H1 (cell line): ENCODE measurements at regions not wholly inside any gene's neighbourhood (a gene's known extent, or its start where the extent isn't known, plus 50 kb on each side); places are given as distances from the start of the nearest gene placed in this dataset.

ENCODE experiments used
- CTCF ChIA-PET: fragments of 300-600 bp; sonication (Branson Sonifier 250); formaldehyde crosslinking; loops from one replicate; lab custom pipeline; 2021; ENCODE audit not compliant: partially characterized antibody; lab: Charles Lee
- POLR2A ChIA-PET: fragments of 300-600 bp; sonication (Branson Sonifier 250); formaldehyde crosslinking; loops from one replicate; lab custom pipeline; 2021; ENCODE audit warnings: inconsistent platforms; ENCODE audit not compliant: partially characterized antibody; lab: Charles Lee
- DNase-seq, 2 experiments: peaks; one replicate each; pipeline versions ENCODE4 v3.0.0 to v3.0.0-alpha.2; 2010 to 2022; ENCODE audit warnings: low spot score in 2 of 2, low read depth in 1 of 2, mixed read lengths in 1 of 2
- FAIRE-seq: peaks from 2 replicates; lab custom pipeline; 2011; peaks lifted over from hg19 to GRCh38; lab: Jason Lieb, UNC
- H2AFZ ChIP-seq: 2 replicates; pipeline ENCODE4 v1.8.1; 2012; ENCODE audit warnings: low read length, inconsistent platforms
- H2AK5ac ChIP-seq: 2 replicates; pipeline ENCODE4 v1.6.1; 2013; ENCODE audit warnings: low read depth, low read length
- H2BK120ac ChIP-seq: replicated peaks from 2 replicates; pipeline ENCODE3; 2013; ENCODE audit warnings: low read depth, low read length, inconsistent platforms
- H2BK12ac ChIP-seq: 2 replicates; pipeline ENCODE4 v1.6.1; 2013; ENCODE audit warnings: low read depth, low read length
- H2BK15ac ChIP-seq: 2 replicates; pipeline ENCODE4 v1.6.1; 2013; ENCODE audit warnings: low read length
- H2BK20ac ChIP-seq: 2 replicates; pipeline ENCODE4 v1.6.1; 2013; ENCODE audit warnings: low read length
- H2BK5ac ChIP-seq: 2 replicates; pipeline ENCODE4 v1.6.1; 2013; ENCODE audit warnings: low read depth, low read length
- H3K14ac ChIP-seq: 2 replicates; pipeline ENCODE4 v1.6.1; 2013; ENCODE audit warnings: inconsistent platforms; ENCODE audit not compliant: insufficient read length
- H3K18ac ChIP-seq: 2 replicates; pipeline ENCODE4 v1.6.1; 2013; ENCODE audit warnings: low read length; ENCODE audit errors: extremely low read depth
- H3K23ac ChIP-seq: 2 replicates; pipeline ENCODE4 v1.6.1; 2013; ENCODE audit warnings: inconsistent platforms; ENCODE audit not compliant: insufficient read length
- H3K23me2 ChIP-seq: 2 replicates; pipeline ENCODE4 v1.6.1; 2013; ENCODE audit warnings: low read depth, low read length
- H3K27ac ChIP-seq: 2 replicates; pipeline ENCODE4 v1.6.1; 2011; ENCODE audit warnings: low read depth, low read length, inconsistent platforms
- H3K27me3 ChIP-seq, 4 experiments: replicated peaks in 1 of 4; 1 replicate in 1 of 4; 2 replicates in 3 of 4; pipeline versions ENCODE4 v1.6.1 to v1.8.1; 2011 to 2013; ENCODE audit warnings: low read length in 3 of 4, mild to moderate bottlenecking in 3 of 4, inconsistent platforms in 2 of 4, mixed read lengths in 2 of 4, moderate library complexity in 1 of 4; ENCODE audit not compliant: control insufficient read depth in 3 of 4, insufficient read depth in 3 of 4; ENCODE audit errors: extremely low read depth in 1 of 4
- H3K36me3 ChIP-seq, 4 experiments: 2 replicates each; pipeline versions ENCODE4 v1.6.1 to v1.8.1; 2011 to 2013; ENCODE audit warnings: mild to moderate bottlenecking in 4 of 4, low read length in 3 of 4, moderate library complexity in 2 of 4, control low read depth in 1 of 4, inconsistent platforms in 1 of 4; ENCODE audit not compliant: insufficient read depth in 4 of 4, control insufficient read depth in 2 of 4
- H3K4ac ChIP-seq: replicated peaks from 2 replicates; pipeline ENCODE3; 2013; ENCODE audit warnings: low read length, low read depth, mixed read lengths, inconsistent platforms; ENCODE audit not compliant: insufficient read length
- H3K4me1 ChIP-seq, 4 experiments: replicated peaks in 1 of 4; 1 replicate in 1 of 4; 2 replicates in 3 of 4; pipeline versions ENCODE4 v1.6.1 to v1.8.1; 2011 to 2013; ENCODE audit warnings: low read length in 3 of 4, inconsistent platforms in 2 of 4, mixed read lengths in 1 of 4; ENCODE audit not compliant: insufficient read depth in 4 of 4, control insufficient read depth in 3 of 4
- H3K4me2 ChIP-seq, 2 experiments: 2 replicates each; pipeline versions ENCODE4 v1.6.1 to v1.8.1; 2011 to 2013; ENCODE audit warnings: low read depth in 2 of 2, low read length in 2 of 2, control low read depth in 1 of 2, inconsistent platforms in 1 of 2, mild to moderate bottlenecking in 1 of 2; ENCODE audit not compliant: insufficient read depth in 1 of 2
- H3K4me3 ChIP-seq, 4 experiments: fragments of 200-600, 300-600 bp in 1 of 4; sonication (generic), shearing (Covaris generic), sonication (Bioruptor Twin) in 1 of 4; 2 replicates each; pipeline versions ENCODE4 v1.5.1 to v1.8.1; 2011 to 2016; ENCODE audit warnings: low read length in 4 of 4, low read depth in 3 of 4, control low read depth in 2 of 4, inconsistent platforms in 2 of 4, mild to moderate bottlenecking in 2 of 4, mixed read lengths in 1 of 4, moderate library complexity in 1 of 4; ENCODE audit not compliant: insufficient read depth in 2 of 4; ENCODE audit errors: extremely low read depth in 1 of 4
- H3K56ac ChIP-seq: replicated peaks from 2 replicates; pipeline ENCODE3; 2013; ENCODE audit warnings: low read depth, mild to moderate bottlenecking, mixed read lengths, low read length, inconsistent platforms; ENCODE audit not compliant: insufficient read length
- H3K79me1 ChIP-seq: 2 replicates; pipeline ENCODE4 v1.6.1; 2013; ENCODE audit warnings: low read depth, low read length, control low read depth
- H3K79me2 ChIP-seq, 2 experiments: 2 replicates each; pipeline versions ENCODE4 v1.6.1 to v1.8.1; 2012 to 2013; ENCODE audit warnings: low read length in 2 of 2, mild to moderate bottlenecking in 2 of 2, inconsistent platforms in 1 of 2; ENCODE audit not compliant: insufficient read depth in 2 of 2, control insufficient read depth in 1 of 2
- H3K9ac ChIP-seq, 4 experiments: replicated peaks in 1 of 4; 1 replicate in 1 of 4; 2 replicates in 3 of 4; pipeline versions ENCODE4 v1.6.1 to v1.8.1; 2011 to 2013; ENCODE audit warnings: low read depth in 3 of 4, low read length in 3 of 4, control low read depth in 2 of 4, mild to moderate bottlenecking in 2 of 4, moderate library complexity in 2 of 4, inconsistent platforms in 1 of 4; ENCODE audit errors: extremely low read depth in 1 of 4
- H3K9me3 ChIP-seq, 2 experiments: 2 replicates each; pipeline versions ENCODE4 v1.6.1 to v1.8.1; 2012 to 2013; ENCODE audit warnings: mild to moderate bottlenecking in 2 of 2, moderate library complexity in 2 of 2, control low read depth in 1 of 2, inconsistent platforms in 1 of 2, low read depth in 1 of 2, low read length in 1 of 2, mixed read lengths in 1 of 2; ENCODE audit not compliant: insufficient read depth in 2 of 2
- H4K20me1 ChIP-seq, 2 experiments: replicated peaks in 1 of 2; 2 replicates each; pipeline versions ENCODE3 to v1.8.1; 2011 to 2013; ENCODE audit warnings: inconsistent platforms in 2 of 2, low read length in 2 of 2, mild to moderate bottlenecking in 1 of 2; ENCODE audit not compliant: insufficient read depth in 2 of 2, control insufficient read depth in 1 of 2
- H4K5ac ChIP-seq: 2 replicates; pipeline ENCODE4 v1.6.1; 2013; ENCODE audit warnings: low read length, low read depth, mixed read lengths, inconsistent platforms; ENCODE audit not compliant: insufficient read length
- H4K8ac ChIP-seq: 2 replicates; pipeline ENCODE4 v1.8.0; 2013; ENCODE audit warnings: mild to moderate bottlenecking, moderate library complexity, low read length, inconsistent platforms; ENCODE audit not compliant: insufficient read depth; ENCODE audit errors: extremely low read depth
- H4K91ac ChIP-seq: replicated peaks from 2 replicates; pipeline ENCODE3; 2013; ENCODE audit warnings: low read length, mixed read lengths, inconsistent platforms; ENCODE audit not compliant: insufficient read length
- ASH2L ChIP-seq: fragments of 200-600, 300-600 bp; sonication (generic); IDR thresholded peaks from one replicate; pipeline ENCODE4 v1.7.1; 2017; ENCODE audit warnings: low read length
- CHD2 ChIP-seq: IDR thresholded peaks from 2 replicates; pipeline ENCODE4 v1.6.1; 2012; ENCODE audit warnings: low read length, improper control_type of control experiment
- FOSL1 ChIP-seq: IDR thresholded peaks from 2 replicates; pipeline ENCODE4 v1.6.1; 2011; ENCODE audit warnings: mild to moderate bottlenecking, low read depth, low read length, moderate library complexity; ENCODE audit not compliant: insufficient read depth
- GABPA ChIP-seq: IDR thresholded peaks from 2 replicates; pipeline ENCODE4 v1.6.1; 2011; ENCODE audit warnings: mild to moderate bottlenecking, low read length, moderate library complexity, borderline replicate concordance; ENCODE audit not compliant: insufficient read depth
- JUN ChIP-seq: IDR thresholded peaks from 2 replicates; pipeline ENCODE4 v1.6.1; 2011; ENCODE audit warnings: low read depth, mild to moderate bottlenecking, improper control_type of control experiment, low read length
- NANOG ChIP-seq: IDR thresholded peaks from 2 replicates; pipeline ENCODE4 v1.6.1; 2011; ENCODE audit warnings: low read length, low read depth, mild to moderate bottlenecking, inconsistent platforms; ENCODE audit not compliant: insufficient read depth, poor library complexity, severe bottlenecking
- SIRT6 ChIP-seq: IDR thresholded peaks from one replicate; pipeline ENCODE4 v1.7.1; 2012; ENCODE audit warnings: low read length, inconsistent platforms
- SP1 ChIP-seq: IDR thresholded peaks from 2 replicates; pipeline ENCODE4 v1.6.1; 2011; ENCODE audit warnings: low read depth, low read length
- SRF ChIP-seq: IDR thresholded peaks from 2 replicates; pipeline ENCODE4 v1.6.1; 2011; ENCODE audit warnings: mild to moderate bottlenecking, low read depth, low read length, moderate library complexity
- SUZ12 ChIP-seq: fragments of 200-600 bp; sonication (generic); IDR thresholded peaks from 2 replicates; pipeline ENCODE4 v1.6.1; 2012; ENCODE audit warnings: mild to moderate bottlenecking, inconsistent platforms, low read length, moderate library complexity, mixed read lengths
- TCF12 ChIP-seq: IDR thresholded peaks from 2 replicates; pipeline ENCODE4 v1.6.1; 2011; ENCODE audit warnings: low read depth, mild to moderate bottlenecking, low read length
- WGBS, 2 experiments: shearing (Covaris generic) in 1 of 2; methylation state at CpG; one replicate each; pipeline versions ENCODE4 v1.1.6 to v1.1.7; 2013 to 2015; ENCODE audit warnings: low lambda C conversion rate in 2 of 2, mixed read lengths in 2 of 2, inconsistent platforms in 1 of 2, low coverage in 1 of 2, missing lambda C conversion rate in 1 of 2; ENCODE audit not compliant: insufficient replicate concordance in 2 of 2, insufficient coverage in 1 of 2, insufficient read length in 1 of 2; ENCODE audit errors: extremely low coverage in 1 of 2, missing lambda C conversion rate in 1 of 2; 5-methylcytosine and 5-hydroxymethylcytosine counted together
- TF ChIP-seq, protein P1 (sequence below): IDR thresholded peaks from 2 replicates; pipeline ENCODE4 v1.6.1; 2011; ENCODE audit warnings: low read length, improper control_type of control experiment
- TF ChIP-seq, protein P2 (sequence below): IDR thresholded peaks from 2 replicates; pipeline ENCODE4 v1.6.1; 2011; ENCODE audit warnings: low read depth, mild to moderate bottlenecking, low read length; ENCODE audit not compliant: insufficient read depth

DNA sequence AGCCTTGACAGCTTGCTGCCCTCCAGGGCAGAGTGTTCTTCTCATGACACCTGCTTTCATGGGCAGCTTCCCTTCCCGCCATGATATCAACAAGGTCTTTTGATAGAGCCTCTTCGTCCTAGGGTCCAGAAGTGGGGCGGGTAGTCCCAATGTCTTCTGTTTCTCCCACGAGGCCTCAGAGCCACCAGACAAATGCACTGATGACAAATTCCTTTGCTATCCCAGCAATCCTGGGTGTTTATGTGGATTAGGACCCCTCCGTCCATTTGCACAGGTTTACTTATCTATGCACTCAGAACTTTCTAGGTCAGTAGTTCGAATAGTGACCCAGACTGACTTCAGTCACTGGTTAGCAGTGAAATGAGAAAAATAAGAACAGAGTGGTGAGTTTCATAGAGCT is 52.6 kb upstream of the PRMT8 start:
- H3K4ac ChIP-seq: no peak overlapping the region
- no peaks in the 10 kb centered on the region for H4K20me1 ChIP-seq
- no peak overlapping the region for H2BK120ac ChIP-seq
- H3K23ac ChIP-seq: no peak overlapping the region
- FAIRE-seq (no peak), DNase-seq (no peak)
- peaks cover 0 to 4% (median 2%) of the 10 kb centered on the region in 4 experiments; a peak in 2 of 7 replicates for H3K4me1 ChIP-seq
- CTCF ChIA-PET: interaction anchor here (0.6 to 2.7 kb wide), 4 partner anchors 18 to 138 kb away, joined by 3 to 12 read pairs (median 4); no protein-coding TSS in a partner anchor
- 89% methylated on average over 6 of the region's 6 CpGs; no CpG with 5 or more reads in 1 of the 2 experiments for WGBS, 2 experiments
- H3K9ac ChIP-seq: no peak overlapping the region
- H2BK5ac ChIP-seq: no peak overlapping the region
- H3K18ac ChIP-seq: no peak overlapping the region; the same call in 1 of the 2 replicates
- H3K9me3 ChIP-seq: no peaks in the 10 kb centered on the region
- POLR2A ChIA-PET: interaction anchor here (0.5 to 1.0 kb wide), 2 partner anchors 27 to 35 kb away, joined by 3 read pairs; no protein-coding TSS in a partner anchor
- H3K27me3 ChIP-seq: no peaks in the 10 kb centered on the region
- 0 out of 2 replicates have a peak, but pooled peaks cover 2% of the 10 kb centered on the region for H3K23me2 ChIP-seq
- no peaks in the 10 kb centered on the region for H3K36me3 ChIP-seq
- no peak overlapping the region for H2BK12ac ChIP-seq
- H4K91ac ChIP-seq: peak overlapping the region; percentile 3
- no peak overlapping the region for H2BK15ac ChIP-seq
- no peak overlapping the region for H3K4me2 ChIP-seq
- H2AK5ac ChIP-seq: no peak overlapping the region
- no peak for TF ChIP-seq SIRT6
- TF ChIP-seq TCF12: no peak
- TF ChIP-seq SRF: no peak
- TF ChIP-seq, protein P1, sequence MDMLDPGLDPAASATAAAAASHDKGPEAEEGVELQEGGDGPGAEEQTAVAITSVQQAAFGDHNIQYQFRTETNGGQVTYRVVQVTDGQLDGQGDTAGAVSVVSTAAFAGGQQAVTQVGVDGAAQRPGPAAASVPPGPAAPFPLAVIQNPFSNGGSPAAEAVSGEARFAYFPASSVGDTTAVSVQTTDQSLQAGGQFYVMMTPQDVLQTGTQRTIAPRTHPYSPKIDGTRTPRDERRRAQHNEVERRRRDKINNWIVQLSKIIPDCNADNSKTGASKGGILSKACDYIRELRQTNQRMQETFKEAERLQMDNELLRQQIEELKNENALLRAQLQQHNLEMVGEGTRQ: no peak
- TF ChIP-seq SP1: no peak
- no peak for TF ChIP-seq ASH2L
- TF ChIP-seq FOSL1: no peak
- TF ChIP-seq CHD2: no peak
- no peak for TF ChIP-seq JUN
- TF ChIP-seq NANOG: no peak
- TF ChIP-seq, protein P2, sequence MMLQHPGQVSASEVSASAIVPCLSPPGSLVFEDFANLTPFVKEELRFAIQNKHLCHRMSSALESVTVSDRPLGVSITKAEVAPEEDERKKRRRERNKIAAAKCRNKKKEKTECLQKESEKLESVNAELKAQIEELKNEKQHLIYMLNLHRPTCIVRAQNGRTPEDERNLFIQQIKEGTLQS: no peak
- TF ChIP-seq SUZ12: no peak
- TF ChIP-seq GABPA: no peak
- no peak overlapping the region for H3K27ac ChIP-seq
- no peaks in the 10 kb centered on the region for H3K79me1 ChIP-seq
- H4K5ac ChIP-seq: no peak overlapping the region
- H2BK20ac ChIP-seq: no peak overlapping the region
- H3K56ac ChIP-seq: no peak overlapping the region
- no peak overlapping the region for H4K8ac ChIP-seq
- no peak overlapping the region for H3K14ac ChIP-seq
- H3K4me3 ChIP-seq: no peak overlapping the region
- no peak overlapping the region for H2AFZ ChIP-seq
- no peaks in the 10 kb centered on the region for H3K79me2 ChIP-seq
